Osteoblast (primary cell): ENCODE measurements at regions not wholly inside any gene's neighbourhood (a gene's known extent, or its start where the extent isn't known, plus 50 kb on each side); places are given as distances from the start of the nearest gene placed in this dataset.

Experiments used
- DNase-seq: peaks from one replicate; pipeline ENCODE4 v3.0.0; 2011; ENCODE audit warnings: low spot score, mixed read lengths; ENCODE audit not compliant: insufficient read length; ENCODE audit errors: missing footprints
- H2AFZ ChIP-seq: 2 replicates; pipeline ENCODE4 v1.6.0; 2011; ENCODE audit warnings: mild to moderate bottlenecking, low read length
- H3K27ac ChIP-seq: 2 replicates; pipeline ENCODE4 v1.5.1; 2011; ENCODE audit warnings: mild to moderate bottlenecking, low read depth, low read length, moderate library complexity
- H3K27me3 ChIP-seq: 2 replicates; pipeline ENCODE4 v1.6.0; 2012; ENCODE audit warnings: mild to moderate bottlenecking, control low read depth, inconsistent platforms, low read length, moderate library complexity; ENCODE audit not compliant: insufficient read depth
- H3K36me3 ChIP-seq: 2 replicates; pipeline ENCODE4 v1.5.1; 2011; ENCODE audit warnings: mild to moderate bottlenecking, low read length, control low read depth, moderate library complexity; ENCODE audit not compliant: insufficient read depth
- H3K4me1 ChIP-seq: 2 replicates; pipeline ENCODE4 v1.5.1; 2011; ENCODE audit warnings: mild to moderate bottlenecking, low read length, control low read depth, moderate library complexity; ENCODE audit not compliant: insufficient read depth
- H3K4me2 ChIP-seq: 2 replicates; pipeline ENCODE4 v1.6.0; 2011; ENCODE audit warnings: mild to moderate bottlenecking, low read length; ENCODE audit not compliant: insufficient read depth
- H3K4me3 ChIP-seq: fragments of 200-600 bp; sonication (generic); 3 replicates; pipeline ENCODE4 v1.5.1; 2012; ENCODE audit warnings: mild to moderate bottlenecking, low read length, inconsistent platforms; ENCODE audit not compliant: insufficient read depth
- H3K79me2 ChIP-seq: 2 replicates; pipeline ENCODE4 v1.6.0; 2012; ENCODE audit warnings: mild to moderate bottlenecking, low read length, control low read depth, inconsistent platforms; ENCODE audit not compliant: insufficient read depth
- H3K9me3 ChIP-seq: 2 replicates; pipeline ENCODE4 v1.5.1; 2011; ENCODE audit warnings: low read depth, low read length, control low read depth
- H4K20me1 ChIP-seq: 2 replicates; pipeline ENCODE4 v1.6.0; 2012; ENCODE audit warnings: mild to moderate bottlenecking, low read length, control low read depth; ENCODE audit not compliant: insufficient read depth
- CTCF ChIP-seq: IDR thresholded peaks from 2 replicates; pipeline ENCODE4 v1.5.1; 2011; ENCODE audit warnings: mild to moderate bottlenecking, low read depth, low read length, moderate library complexity; ENCODE audit errors: extremely low read depth

- Histone ChIP-seq H4K20me1 (no peaks in the 10 kb centered on the region), H2AFZ (no peak overlapping the region), H3K27ac (no peak overlapping the region), H3K36me3 (no peaks in the 10 kb centered on the region), H3K27me3 (no peaks in the 10 kb centered on the region), H3K4me1 (peaks cover 4% of the 10 kb centered on the region), H3K9me3 (no peaks in the 10 kb centered on the region), H3K79me2 (no peaks in the 10 kb centered on the region), H3K4me3 (no peak overlapping the region), H3K4me2 (no peak overlapping the region)
- no peak for DNase-seq
- TF ChIP-seq CTCF = no peak
Measured at GRCh38 chr18:45402485-45403056, 212.7 kb upstream of the SLC14A2 start.

- H3K36me3 ChIP-seq = no peaks in the 10 kb centered on the region
- no peak overlapping the region for H2AFZ ChIP-seq
- H3K4me2 ChIP-seq = no peak overlapping the region
- H3K79me2 ChIP-seq = no peaks in the 10 kb centered on the region
- H3K4me3 ChIP-seq = no peak overlapping the region
- DNase-seq = no peak
- H3K4me1 ChIP-seq = peaks cover 4% of the 10 kb centered on the region
- no peaks in the 10 kb centered on the region for H4K20me1 ChIP-seq
- no peak for TF ChIP-seq CTCF
- H3K9me3 ChIP-seq = no peaks in the 10 kb centered on the region
- no peaks in the 10 kb centered on the region for H3K27me3 ChIP-seq
- no peak overlapping the region for H3K27ac ChIP-seq
Measured at GRCh38 chr18:45403341-45404049, 211.8 kb upstream of the SLC14A2 start.

GRCh38 chr18:45408218-45408617 is 207.1 kb upstream of the SLC14A2 start:
- TF ChIP-seq CTCF = no peak
- Histone ChIP-seq H3K27ac (no peak overlapping the region), H2AFZ (no peak overlapping the region), H3K9me3 (no peaks in the 10 kb centered on the region), H3K4me3 (no peak overlapping the region), H3K4me2 (no peak overlapping the region), H3K27me3 (peaks cover 2% of the 10 kb centered on the region), H3K4me1 (no peaks in the 10 kb centered on the region), H3K36me3 (no peaks in the 10 kb centered on the region), H4K20me1 (no peaks in the 10 kb centered on the region), H3K79me2 (no peaks in the 10 kb centered on the region)
- DNase-seq = no peak

- no peak for DNase-seq
Measured at GRCh38 chr18:45409971-45410370, 205.3 kb upstream of the SLC14A2 start.

More at GRCh38 chr18:45409971-45410370, 205.3 kb upstream of the SLC14A2 start:
- peaks cover 2% of the 10 kb centered on the region for H3K27me3 ChIP-seq
- no peaks in the 10 kb centered on the region for H3K36me3 ChIP-seq
- no peak overlapping the region for H2AFZ ChIP-seq
- no peaks in the 10 kb centered on the region for H3K4me1 ChIP-seq
- no peaks in the 10 kb centered on the region for H4K20me1 ChIP-seq
- TF ChIP-seq CTCF = no peak
- no peaks in the 10 kb centered on the region for H3K79me2 ChIP-seq
- H3K27ac ChIP-seq = no peak overlapping the region
- H3K4me2 ChIP-seq = no peak overlapping the region
- no peaks in the 10 kb centered on the region for H3K9me3 ChIP-seq
- H3K4me3 ChIP-seq = no peak overlapping the region
